Transverse colon (tissue), 4 donors: ENCODE measurements at regions not wholly inside any gene's neighbourhood (a gene's known extent, or its start where the extent isn't known, plus 50 kb on each side); places are given as distances from the start of the nearest gene placed in this dataset.

Source experiments
- DNase-seq: peaks from one replicate; pipeline ENCODE4 v3.0.0-alpha.2; 2019
- H3K27ac ChIP-seq, 4 donors: fragments of 200-600 bp; sonication (generic); 2 replicates each; pipeline ENCODE4 v1.5.1; 2016 to 2018; ENCODE audit warnings: inconsistent platforms in 4 of 4
- H3K27me3 ChIP-seq: fragments of 200-600 bp; sonication (generic); 2 replicates; pipeline ENCODE4 v1.5.1; 2017; ENCODE audit warnings: inconsistent platforms
- H3K36me3 ChIP-seq, 4 donors: fragments of 200-600 bp; sonication (generic); 2 replicates each; pipeline ENCODE4 v1.5.1; 2017 to 2019; ENCODE audit warnings: inconsistent platforms in 4 of 4
- H3K4me1 ChIP-seq, 4 donors: fragments of 200-600 bp; sonication (generic); 2 replicates each; pipeline ENCODE4 v1.5.1; 2017 to 2020; ENCODE audit warnings: inconsistent platforms in 4 of 4
- H3K4me3 ChIP-seq, 4 donors: fragments of 200-600 bp; sonication (generic); 1 replicate in 1 of 4; 2 replicates in 3 of 4; pipeline versions ENCODE4 v1.5.1 to v1.6.1; 2017 to 2019; ENCODE audit warnings: inconsistent platforms in 4 of 4
- H3K9me3 ChIP-seq, 2 donors: fragments of 200-600 bp; sonication (generic); 2 replicates each; pipeline ENCODE4 v1.5.1; 2017 to 2019; ENCODE audit warnings: inconsistent platforms in 2 of 2
- EP300 ChIP-seq: sonication (generic); formaldehyde crosslinking; IDR thresholded peaks from one replicate; pipeline ENCODE4 v1.6.1; 2017; ENCODE audit warnings: antibody characterized with exemption, low read depth
- POLR2A ChIP-seq: fragments of 450-650 bp; IDR thresholded peaks from one replicate; pipeline ENCODE4 v1.6.1; 2016; ENCODE audit warnings: antibody characterized with exemption, mild to moderate bottlenecking, moderate library complexity
- POLR2AphosphoS5 ChIP-seq, 3 donors: sonication (generic); formaldehyde crosslinking; IDR thresholded peaks; one replicate each; pipeline ENCODE4 v1.6.1; 2016; ENCODE audit warnings: antibody characterized with exemption in 3 of 3
- WGBS, 2 donors: methylation state at CpG; one replicate each; pipeline ENCODE4 v1.1.5; 2018; ENCODE audit warnings: low coverage in 1 of 2; 5-methylcytosine and 5-hydroxymethylcytosine counted together
- in situ Hi-C, 4 donors: fragments of 200-750 bp; cut with MboI; loops; one replicate each; pipeline versions ENCODE4 v1.15.0 to v1.15.1; 2017; ENCODE audit warnings: low sequenced_read_pairs in 3 of 4, low pct_ligation_motif_present in 1 of 4, low pct_unique_long_range_greater_than_20kb in 1 of 4
- intact Hi-C: fragments of 100-400 bp; cut with DNase I; formaldehyde crosslinking; loops from one replicate; pipeline ENCODE4 v1.15.1; 2023; ENCODE audit warnings: low total_unique reads
- TF ChIP-seq, protein P1 (sequence below), 5 experiments: fragments of 200-600 bp in 3 of 5; fragments of 450-650 bp in 2 of 5; sonication (generic) in 3 of 5; IDR thresholded peaks; 1 replicate in 2 of 5; 2 replicates in 3 of 5; pipeline ENCODE4 v1.5.1; 2016 to 2017; ENCODE audit warnings: antibody characterized with exemption in 5 of 5, inconsistent platforms in 3 of 5, mild to moderate bottlenecking in 2 of 5, moderate library complexity in 1 of 5

DNA sequence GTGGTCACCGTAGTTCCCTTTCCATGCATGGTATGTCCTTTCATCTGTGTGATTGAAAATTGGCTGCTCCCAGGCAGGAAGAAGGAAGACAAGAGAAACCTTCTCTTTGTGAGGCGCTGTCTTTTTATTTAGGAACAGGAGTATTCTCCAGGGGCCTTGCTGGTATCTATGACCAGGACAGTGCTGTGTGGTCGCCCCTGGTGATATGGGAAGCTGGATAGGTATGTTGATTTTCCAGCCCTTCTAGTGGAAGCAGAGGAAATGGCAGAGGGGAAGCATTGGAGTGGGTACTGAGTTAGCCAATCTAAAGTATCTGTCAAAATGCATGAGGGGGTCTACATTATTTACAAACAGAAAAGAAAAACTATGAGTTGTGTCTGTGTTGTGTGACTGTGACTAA, 226.6 kb downstream of the MTX2 start:
- intact Hi-C loops, result no loop called here
- no peaks in the 10 kb centered on the region for H3K9me3 ChIP-seq

DNA sequence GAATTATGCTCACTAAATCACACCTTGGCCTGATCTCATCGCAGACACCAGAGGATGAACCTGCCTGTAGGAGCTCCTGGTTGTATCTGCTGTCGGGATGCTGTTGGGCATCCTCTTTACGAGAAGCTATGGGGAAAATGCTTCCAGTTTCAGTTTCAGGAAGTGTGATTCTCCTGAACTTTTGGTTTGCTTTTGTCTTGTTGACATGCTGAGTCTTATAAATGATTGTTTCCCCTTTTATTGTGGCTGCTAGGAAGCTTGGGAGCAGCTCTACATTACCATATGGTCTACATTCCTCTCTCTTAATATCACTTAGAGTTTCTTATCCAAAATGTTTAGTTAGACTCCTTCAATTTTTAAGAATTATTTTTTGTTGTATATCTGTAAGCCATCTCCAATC, 227.5 kb downstream of the MTX2 start:
- intact Hi-C loops, result no loop called here
- in situ Hi-C loops, result no loop called here

More for the DNA sequence above, 226.6 kb downstream of the MTX2 start:
- no peaks in the 10 kb centered on the region for H3K27me3 ChIP-seq
- no peak for DNase-seq
- H3K36me3 ChIP-seq, result no peaks in the 10 kb centered on the region
- peak overlapping the region in 1 of 4 donors; percentile 4 for H3K27ac ChIP-seq
- peaks cover 0 to 10% (median 0%) of the 10 kb centered on the region in 4 donors for H3K4me1 ChIP-seq
- H3K4me3 ChIP-seq, result no peak overlapping the region
- in situ Hi-C loops, result no loop called here
- 88 to 100% methylated on average over 2 to 3 of the region's 3 CpGs for WGBS, 2 donors
- TF ChIP-seq POLR2AphosphoS5 (IDR thresholded peaks at IDR 0.05) (no peak), POLR2A (no peak), EP300 (no peak)
- TF ChIP-seq, protein P1, sequence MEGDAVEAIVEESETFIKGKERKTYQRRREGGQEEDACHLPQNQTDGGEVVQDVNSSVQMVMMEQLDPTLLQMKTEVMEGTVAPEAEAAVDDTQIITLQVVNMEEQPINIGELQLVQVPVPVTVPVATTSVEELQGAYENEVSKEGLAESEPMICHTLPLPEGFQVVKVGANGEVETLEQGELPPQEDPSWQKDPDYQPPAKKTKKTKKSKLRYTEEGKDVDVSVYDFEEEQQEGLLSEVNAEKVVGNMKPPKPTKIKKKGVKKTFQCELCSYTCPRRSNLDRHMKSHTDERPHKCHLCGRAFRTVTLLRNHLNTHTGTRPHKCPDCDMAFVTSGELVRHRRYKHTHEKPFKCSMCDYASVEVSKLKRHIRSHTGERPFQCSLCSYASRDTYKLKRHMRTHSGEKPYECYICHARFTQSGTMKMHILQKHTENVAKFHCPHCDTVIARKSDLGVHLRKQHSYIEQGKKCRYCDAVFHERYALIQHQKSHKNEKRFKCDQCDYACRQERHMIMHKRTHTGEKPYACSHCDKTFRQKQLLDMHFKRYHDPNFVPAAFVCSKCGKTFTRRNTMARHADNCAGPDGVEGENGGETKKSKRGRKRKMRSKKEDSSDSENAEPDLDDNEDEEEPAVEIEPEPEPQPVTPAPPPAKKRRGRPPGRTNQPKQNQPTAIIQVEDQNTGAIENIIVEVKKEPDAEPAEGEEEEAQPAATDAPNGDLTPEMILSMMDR (IDR thresholded peaks at IDR 0.05), result no peak

DNA sequence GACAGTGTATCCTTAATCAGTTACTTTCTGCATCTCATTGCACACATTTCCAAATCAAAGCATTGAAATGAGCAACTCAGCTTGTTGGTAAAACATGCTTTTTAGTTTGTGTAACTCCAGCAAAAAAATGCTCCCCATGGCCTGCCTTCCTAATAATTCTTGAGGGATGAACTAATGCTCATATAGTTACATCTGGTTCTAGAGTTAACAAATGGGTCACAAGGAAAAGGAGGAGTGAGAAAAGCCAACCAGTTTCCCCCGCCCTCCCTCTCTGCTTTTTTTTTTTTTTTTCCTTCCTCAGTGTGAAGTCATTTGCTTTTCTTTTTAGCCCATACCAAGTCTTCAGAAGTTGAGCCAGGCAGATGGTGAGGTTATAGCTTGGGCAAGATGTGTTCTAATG, 231.7 kb downstream of the MTX2 start:
- TF ChIP-seq POLR2A (no peak), EP300 (no peak), POLR2AphosphoS5 (IDR thresholded peaks at IDR 0.05) (peak in 1 of 3 donors; percentile 21)
- TF ChIP-seq, protein P1 (IDR thresholded peaks at IDR 0.05), result no peak
- WGBS, 2 donors, result 65% methylated on average over 1 of the region's 1 CpG; no CpG with 5 or more reads in 1 of the 2 donors

More for the DNA sequence above, 227.5 kb downstream of the MTX2 start:
- H3K27ac ChIP-seq, result peak overlapping the region in 1 of 4 donors; percentile 5
- WGBS, 2 donors, result 29 to 56% methylated on average over 1 to 3 of the region's 3 CpGs
- H3K4me3 ChIP-seq, result no peak overlapping the region
- H3K27me3 ChIP-seq, result no peaks in the 10 kb centered on the region
- H3K36me3 ChIP-seq, result no peaks in the 10 kb centered on the region
- DNase-seq, result no peak
- peaks cover 0 to 18% (median 5%) of the 10 kb centered on the region in 4 donors for H3K4me1 ChIP-seq
- TF ChIP-seq POLR2AphosphoS5 (IDR thresholded peaks at IDR 0.05) (no peak), EP300 (no peak), POLR2A (no peak)
- TF ChIP-seq, protein P1 (IDR thresholded peaks at IDR 0.05), result no peak
- H3K9me3 ChIP-seq, result no peaks in the 10 kb centered on the region

DNA sequence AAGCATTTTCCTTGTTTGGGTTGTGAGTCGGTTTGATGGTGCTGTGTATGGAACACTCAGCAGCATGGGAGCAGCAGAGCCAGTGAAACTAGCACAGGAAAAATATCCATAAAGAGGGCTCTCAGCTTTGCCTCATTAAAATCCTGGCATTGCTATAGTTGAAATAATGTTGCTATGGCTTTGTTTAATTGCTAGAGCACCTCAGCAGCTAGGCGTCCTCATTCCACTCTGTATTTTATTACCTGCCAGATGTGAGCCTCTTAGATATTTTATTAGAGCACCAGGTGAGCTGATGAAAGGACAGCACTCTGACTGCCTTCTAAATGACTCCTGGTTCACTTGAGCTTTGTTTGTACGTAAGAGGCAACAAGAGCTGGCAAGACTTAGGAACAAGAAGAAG, 232.4 kb downstream of the MTX2 start:
- in situ Hi-C loops (no loop called here), intact Hi-C loops (no loop called here)
- no peak for DNase-seq
- Histone ChIP-seq H3K4me1 (peaks cover 0 to 38% (median 23%) of the 10 kb centered on the region in 4 donors), H3K27me3 (no peaks in the 10 kb centered on the region), H3K36me3 (no peaks in the 10 kb centered on the region), H3K27ac (no peak overlapping the region), H3K4me3 (no peak overlapping the region), H3K9me3 (no peaks in the 10 kb centered on the region)
- WGBS, 2 donors, result 34 to 52% methylated on average over 3 of the region's 3 CpGs
- TF ChIP-seq EP300 (no peak), POLR2A (no peak), POLR2AphosphoS5 (IDR thresholded peaks at IDR 0.05) (no peak)
- TF ChIP-seq, protein P1 (IDR thresholded peaks at IDR 0.05), result no peak

More for the DNA sequence above, 231.7 kb downstream of the MTX2 start:
- H3K27ac ChIP-seq, result no peak overlapping the region
- DNase-seq, result no peak
- in situ Hi-C loops, result no loop called here
- no peaks in the 10 kb centered on the region for H3K36me3 ChIP-seq
- intact Hi-C loops, result no loop called here
- no peaks in the 10 kb centered on the region for H3K27me3 ChIP-seq
- no peaks in the 10 kb centered on the region for H3K9me3 ChIP-seq
- H3K4me1 ChIP-seq, result peaks cover 0 to 42% (median 23%) of the 10 kb centered on the region in 4 donors
- no peak overlapping the region for H3K4me3 ChIP-seq
